ENCODE measurements at regions not wholly inside any gene's neighbourhood (a gene's known extent, or its start where the extent isn't known, plus 50 kb on each side); places are given as distances from the start of the nearest gene placed in this dataset.

GRCh38 chr2:145094370-145094769 lies 574.5 kb upstream of the ZEB2 start:
- H3K4me3 ChIP-seq (ENCODE audit: low read length) = no peak overlapping the region
- DNase-seq (ENCODE audit: low read depth, low spot score) = no peak

- DNase-seq (ENCODE audit: low read depth, low spot score) = no peak
- H3K4me3 ChIP-seq (ENCODE audit: low read length) = no peak overlapping the region
Observed at GRCh38 chr2:145091967-145092366, 572.0 kb upstream of the ZEB2 start.

- DNase-seq (ENCODE audit: low read depth, low spot score) = no peak
- H3K4me3 ChIP-seq (ENCODE audit: low read length) = no peak overlapping the region
Observed at GRCh38 chr2:145090841-145091761, 571.2 kb upstream of the ZEB2 start.

- no peak overlapping the region for H3K4me3 ChIP-seq (ENCODE audit: low read length)
- no peak for DNase-seq (ENCODE audit: low read depth, low spot score)
Observed at GRCh38 chr2:145088756-145089155, 568.8 kb upstream of the ZEB2 start.

- H3K4me3 ChIP-seq (ENCODE audit: low read length) = no peak overlapping the region
- no peak for DNase-seq (ENCODE audit: low read depth, low spot score)
Observed at GRCh38 chr2:145086910-145087309, 567.0 kb upstream of the ZEB2 start.

- DNase-seq (ENCODE audit: low read depth, low spot score) = no peak
- no peak overlapping the region for H3K4me3 ChIP-seq (ENCODE audit: low read length)
Observed at GRCh38 chr2:145085612-145086011, 565.7 kb upstream of the ZEB2 start.

- H3K4me3 ChIP-seq (ENCODE audit: low read length) = no peak overlapping the region
- no peak for DNase-seq (ENCODE audit: low read depth, low spot score)
Observed at GRCh38 chr2:145080426-145080825, 560.5 kb upstream of the ZEB2 start.

- H3K4me3 ChIP-seq (ENCODE audit: low read length) = no peak overlapping the region
- no peak for DNase-seq (ENCODE audit: low read depth, low spot score)
Observed at GRCh38 chr2:145079641-145080040, 559.7 kb upstream of the ZEB2 start.

- H3K4me3 ChIP-seq (ENCODE audit: low read length) = no peak overlapping the region
- DNase-seq (ENCODE audit: low read depth, low spot score) = no peak
Observed at GRCh38 chr2:145078923-145079322, 559.0 kb upstream of the ZEB2 start.

- H3K4me3 ChIP-seq (ENCODE audit: low read length) = no peak overlapping the region
- no peak for DNase-seq (ENCODE audit: low read depth, low spot score)
Observed at GRCh38 chr2:145076085-145076484, 556.2 kb upstream of the ZEB2 start.

GRCh38 chr2:145075454-145076062 lies 555.6 kb upstream of the ZEB2 start:
- no peak overlapping the region for H3K4me3 ChIP-seq (ENCODE audit: low read length)
- no peak for DNase-seq (ENCODE audit: low read depth, low spot score)

- no peak overlapping the region for H3K4me3 ChIP-seq (ENCODE audit: low read length)
- DNase-seq (ENCODE audit: low read depth, low spot score) = no peak
Observed at GRCh38 chr2:145070703-145071102, 550.8 kb upstream of the ZEB2 start.

- no peak for DNase-seq (ENCODE audit: low read depth, low spot score)
- H3K4me3 ChIP-seq (ENCODE audit: low read length) = no peak overlapping the region
Observed at GRCh38 chr2:145068509-145068908, 548.6 kb upstream of the ZEB2 start.

GRCh38 chr2:145067549-145068030 lies 547.7 kb upstream of the ZEB2 start:
- H3K4me3 ChIP-seq (ENCODE audit: low read length) = no peak overlapping the region
- DNase-seq (ENCODE audit: low read depth, low spot score) = no peak

- H3K4me3 ChIP-seq (ENCODE audit: low read length) = no peak overlapping the region
- DNase-seq (ENCODE audit: low read depth, low spot score) = no peak
Observed at GRCh38 chr2:145066856-145067548, 547.1 kb upstream of the ZEB2 start.

- no peak for DNase-seq (ENCODE audit: low read depth, low spot score)
- H3K4me3 ChIP-seq (ENCODE audit: low read length) = no peak overlapping the region
Observed at GRCh38 chr2:145066151-145066661, 546.3 kb upstream of the ZEB2 start.

- no peak overlapping the region for H3K4me3 ChIP-seq (ENCODE audit: low read length)
- no peak for DNase-seq (ENCODE audit: low read depth, low spot score)
Observed at GRCh38 chr2:145065342-145065741, 545.4 kb upstream of the ZEB2 start.

- no peak for DNase-seq (ENCODE audit: low read depth, low spot score)
- no peak overlapping the region for H3K4me3 ChIP-seq (ENCODE audit: low read length)
Observed at GRCh38 chr2:145064511-145064910, 544.6 kb upstream of the ZEB2 start.

- H3K4me3 ChIP-seq (ENCODE audit: low read length) = no peak overlapping the region
Observed at GRCh38 chr2:145060876-145061275, 541.0 kb upstream of the ZEB2 start.

GRCh38 chr2:145059914-145060313 lies 540.0 kb upstream of the ZEB2 start:
- H3K4me3 ChIP-seq (ENCODE audit: low read length) = no peak overlapping the region
- no peak for DNase-seq (ENCODE audit: low read depth, low spot score)

More at GRCh38 chr2:145060876-145061275, 541.0 kb upstream of the ZEB2 start:
- DNase-seq (ENCODE audit: low read depth, low spot score) = no peak

Data from Jurkat, Clone E6-1 (cell line).